ENCODE measurements at regions not wholly inside any gene's neighbourhood (a gene's known extent, or its start where the extent isn't known, plus 50 kb on each side); places are given as distances from the start of the nearest gene placed in this dataset.

- no peak for TF ChIP-seq CTCF (optimal IDR thresholded peaks at IDR 0.05 in 1 of 3, IDR thresholded peaks at IDR 0.05 in 1 of 3, conservative IDR thresholded peaks at IDR 0.05 in 1 of 3; ENCODE audit: extremely low read depth in 1 of 3, insufficient read depth in 2 of 3, low read length in 3 of 3)
- TF ChIP-seq EZH2 (IDR thresholded peaks at IDR 0.05; ENCODE audit: low read length): no peak
Measured at GRCh38 chr5:67636850-67637524, 440.4 kb upstream of the CD180 start.
